SU-DHL-6 (cell line): ENCODE measurements at regions not wholly inside any gene's neighbourhood (a gene's known extent, or its start where the extent isn't known, plus 50 kb on each side); places are given as distances from the start of the nearest gene placed in this dataset.

Experiments
- H2AFZ ChIP-seq: fragments of 200-600 bp; sonication (generic); 2 replicates; pipeline ENCODE4 v1.6.1; 2014; ENCODE audit warnings: low read depth, mild to moderate bottlenecking, moderate library complexity, mixed read lengths, antibody characterized with exemption, low read length; ENCODE audit not compliant: severe bottlenecking
- H3F3A ChIP-seq: fragments of 200-600 bp; shearing (Covaris generic); 2 replicates; pipeline ENCODE4 v1.6.0; 2016; ENCODE audit warnings: antibody characterized with exemption, mild to moderate bottlenecking; ENCODE audit not compliant: insufficient read depth
- H3K27ac ChIP-seq: fragments of 200-600 bp; sonication (generic); 2 replicates; pipeline ENCODE4 v1.5.1; 2016; ENCODE audit warnings: low read depth, mild to moderate bottlenecking, low read length, moderate library complexity, mixed read lengths
- H3K27me3 ChIP-seq: fragments of 200-600 bp; sonication (generic), shearing (Covaris generic); 2 replicates; pipeline ENCODE4 v1.6.0; 2014; ENCODE audit warnings: mild to moderate bottlenecking, low read length
- H3K36me3 ChIP-seq: fragments of 200-600 bp; sonication (generic); 2 replicates; pipeline ENCODE4 v1.6.1; 2014; ENCODE audit warnings: mild to moderate bottlenecking, low read length, mixed read lengths
- H3K4me2 ChIP-seq: fragments of 300-600, 200-600 bp; shearing (Covaris generic), sonication (generic); 2 replicates; pipeline ENCODE4 v1.6.0; 2014; ENCODE audit warnings: low read length, low read depth, mild to moderate bottlenecking; ENCODE audit not compliant: poor library complexity, severe bottlenecking
- H3K4me3 ChIP-seq: fragments of 200-600 bp; sonication (generic); 2 replicates; pipeline ENCODE4 v1.5.1; 2014; ENCODE audit warnings: antibody characterized with exemption, low read length, mild to moderate bottlenecking, mixed read lengths; ENCODE audit not compliant: insufficient read depth, poor library complexity, severe bottlenecking
- H3K79me2 ChIP-seq: fragments of 200-600 bp; sonication (generic); 2 replicates; pipeline ENCODE4 v1.6.1; 2014; ENCODE audit warnings: mild to moderate bottlenecking, low read length, moderate library complexity; ENCODE audit not compliant: insufficient read depth
- H3K9ac ChIP-seq: fragments of 200-600 bp; sonication (generic); 2 replicates; pipeline ENCODE4 v1.7.0; 2014; ENCODE audit warnings: mild to moderate bottlenecking, low read length
- H3K9me2 ChIP-seq: fragments of 200-600 bp; sonication (generic); replicated peaks from 2 replicates; pipeline ENCODE4 v1.6.1; 2014; ENCODE audit warnings: low read length; ENCODE audit not compliant: insufficient read depth
- H3K9me3 ChIP-seq: fragments of 200-600 bp; sonication (generic); 2 replicates; pipeline ENCODE4 v1.6.1; 2014; ENCODE audit warnings: low read length, mixed read lengths; ENCODE audit not compliant: insufficient read depth
- H4K20me1 ChIP-seq: fragments of 200-600 bp; sonication (generic); 2 replicates; pipeline ENCODE4 v1.6.1; 2014; ENCODE audit warnings: low read depth, mild to moderate bottlenecking, antibody characterized with exemption, low read length, moderate library complexity, mixed read lengths
- EZH2phosphoT487 ChIP-seq: fragments of 200-600 bp; sonication (generic), shearing (Covaris generic); conservative IDR thresholded peaks from 2 replicates; pipeline ENCODE4 v1.6.1; 2018; ENCODE audit warnings: mild to moderate bottlenecking, antibody characterized with exemption, low read length, moderate library complexity, mixed read lengths
- TF ChIP-seq, protein P1 (sequence below): fragments of 200-600 bp; sonication (generic); IDR thresholded peaks from one replicate; pipeline ENCODE4 v1.5.1; 2017; ENCODE audit warnings: antibody characterized with exemption, mild to moderate bottlenecking, low read length, moderate library complexity; ENCODE audit not compliant: insufficient read depth, poor library complexity, severe bottlenecking

DNA sequence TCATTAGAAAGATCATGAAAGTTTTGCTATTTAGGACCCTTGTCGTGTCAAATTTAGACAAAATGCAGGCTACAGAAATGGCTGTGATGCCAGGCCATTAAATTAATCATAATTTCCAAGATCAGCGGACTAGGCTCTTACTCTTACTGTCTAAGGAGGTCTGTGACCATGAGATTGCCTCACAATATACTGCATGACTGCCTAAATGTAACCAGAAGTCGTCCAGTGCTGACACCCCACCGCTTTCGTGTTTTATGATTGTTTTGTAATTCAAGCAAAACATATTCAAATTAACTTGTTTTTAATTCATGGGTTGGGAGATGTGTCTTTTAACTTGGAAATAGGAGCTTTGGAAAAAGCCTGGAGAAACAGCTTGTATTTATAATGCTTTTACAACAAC is 947.5 kb downstream of the BRINP3 start:
- H3K9me3 ChIP-seq: no peaks in the 10 kb centered on the region
- no peaks in the 10 kb centered on the region for H4K20me1 ChIP-seq
- 0 out of 2 replicates have a peak, but pooled peaks cover 2% of the 10 kb centered on the region for H3F3A ChIP-seq
- no peaks in the 10 kb centered on the region for H3K27me3 ChIP-seq
- no peak overlapping the region for H3K27ac ChIP-seq
- peak overlapping the region; percentile 52 for H2AFZ ChIP-seq
- no peak overlapping the region for H3K9ac ChIP-seq
- no peaks in the 10 kb centered on the region for H3K9me2 ChIP-seq
- H3K36me3 ChIP-seq: no peaks in the 10 kb centered on the region
- H3K79me2 ChIP-seq: no peaks in the 10 kb centered on the region
- H3K4me2 ChIP-seq: peak overlapping the region; percentile 17
- TF ChIP-seq EZH2phosphoT487: no peak
- TF ChIP-seq, protein P1, sequence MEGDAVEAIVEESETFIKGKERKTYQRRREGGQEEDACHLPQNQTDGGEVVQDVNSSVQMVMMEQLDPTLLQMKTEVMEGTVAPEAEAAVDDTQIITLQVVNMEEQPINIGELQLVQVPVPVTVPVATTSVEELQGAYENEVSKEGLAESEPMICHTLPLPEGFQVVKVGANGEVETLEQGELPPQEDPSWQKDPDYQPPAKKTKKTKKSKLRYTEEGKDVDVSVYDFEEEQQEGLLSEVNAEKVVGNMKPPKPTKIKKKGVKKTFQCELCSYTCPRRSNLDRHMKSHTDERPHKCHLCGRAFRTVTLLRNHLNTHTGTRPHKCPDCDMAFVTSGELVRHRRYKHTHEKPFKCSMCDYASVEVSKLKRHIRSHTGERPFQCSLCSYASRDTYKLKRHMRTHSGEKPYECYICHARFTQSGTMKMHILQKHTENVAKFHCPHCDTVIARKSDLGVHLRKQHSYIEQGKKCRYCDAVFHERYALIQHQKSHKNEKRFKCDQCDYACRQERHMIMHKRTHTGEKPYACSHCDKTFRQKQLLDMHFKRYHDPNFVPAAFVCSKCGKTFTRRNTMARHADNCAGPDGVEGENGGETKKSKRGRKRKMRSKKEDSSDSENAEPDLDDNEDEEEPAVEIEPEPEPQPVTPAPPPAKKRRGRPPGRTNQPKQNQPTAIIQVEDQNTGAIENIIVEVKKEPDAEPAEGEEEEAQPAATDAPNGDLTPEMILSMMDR: no peak
- no peak overlapping the region for H3K4me3 ChIP-seq

DNA sequence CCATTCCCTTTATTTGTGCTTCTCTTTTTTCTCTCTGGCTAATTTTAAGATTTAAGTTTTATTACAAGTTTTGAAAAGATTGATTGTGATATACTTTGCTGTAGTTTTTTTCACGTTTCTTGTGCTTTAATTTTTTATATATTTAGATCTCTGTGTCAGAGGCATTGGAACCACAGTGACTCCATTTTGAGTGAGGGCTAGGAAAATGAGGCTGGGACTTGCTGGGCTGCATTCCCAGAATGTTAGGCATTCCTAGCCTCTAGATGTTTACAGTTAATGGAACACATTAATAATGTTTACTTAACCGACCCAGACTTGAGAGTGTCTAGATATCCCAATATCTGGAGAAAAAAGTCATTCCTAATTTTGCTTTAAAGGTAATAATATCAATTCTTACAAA is 939.4 kb downstream of the BRINP3 start:
- Histone ChIP-seq H3K9ac (no peak overlapping the region), H3K27ac (no peak overlapping the region), H3K4me2 (no peak overlapping the region), H3K27me3 (no peaks in the 10 kb centered on the region), H3K36me3 (no peaks in the 10 kb centered on the region; the same call in 1 of the 2 replicates), H4K20me1 (no peaks in the 10 kb centered on the region), H3K9me3 (no peaks in the 10 kb centered on the region), H3F3A (no peaks in the 10 kb centered on the region), H3K4me3 (no peak overlapping the region), H3K79me2 (no peaks in the 10 kb centered on the region), H2AFZ (no peak overlapping the region), H3K9me2 (no peaks in the 10 kb centered on the region)
- no peak for TF ChIP-seq EZH2phosphoT487
- TF ChIP-seq, protein P1: no peak

DNA sequence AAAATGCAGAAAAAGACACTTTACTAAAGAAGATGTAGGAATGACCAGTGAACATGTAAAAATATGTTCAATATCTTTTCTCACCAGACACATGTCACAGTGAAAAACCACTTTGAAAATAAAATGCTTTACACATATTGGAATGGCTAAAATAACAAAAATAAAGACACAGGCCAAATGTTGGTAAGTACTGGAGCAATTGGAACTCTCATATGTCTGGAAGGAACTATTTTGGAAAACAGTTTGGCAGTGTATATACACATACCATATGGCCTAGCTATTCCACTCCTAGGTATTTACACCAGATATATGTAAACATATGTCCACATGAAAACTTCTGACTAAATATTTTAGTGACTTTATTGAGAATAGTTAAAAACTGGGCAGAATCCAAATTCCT is 927.2 kb downstream of the BRINP3 start:
- Histone ChIP-seq H3F3A (no peaks in the 10 kb centered on the region), H3K27ac (no peak overlapping the region), H3K9me3 (no peaks in the 10 kb centered on the region), H4K20me1 (no peaks in the 10 kb centered on the region), H3K4me3 (no peak overlapping the region), H3K79me2 (no peaks in the 10 kb centered on the region), H3K27me3 (no peaks in the 10 kb centered on the region), H3K9ac (no peak overlapping the region), H3K36me3 (no peaks in the 10 kb centered on the region), H3K4me2 (no peak overlapping the region), H2AFZ (peak overlapping the region; percentile 3), H3K9me2 (no peaks in the 10 kb centered on the region)
- TF ChIP-seq, protein P1: no peak
- TF ChIP-seq EZH2phosphoT487: no peak

DNA sequence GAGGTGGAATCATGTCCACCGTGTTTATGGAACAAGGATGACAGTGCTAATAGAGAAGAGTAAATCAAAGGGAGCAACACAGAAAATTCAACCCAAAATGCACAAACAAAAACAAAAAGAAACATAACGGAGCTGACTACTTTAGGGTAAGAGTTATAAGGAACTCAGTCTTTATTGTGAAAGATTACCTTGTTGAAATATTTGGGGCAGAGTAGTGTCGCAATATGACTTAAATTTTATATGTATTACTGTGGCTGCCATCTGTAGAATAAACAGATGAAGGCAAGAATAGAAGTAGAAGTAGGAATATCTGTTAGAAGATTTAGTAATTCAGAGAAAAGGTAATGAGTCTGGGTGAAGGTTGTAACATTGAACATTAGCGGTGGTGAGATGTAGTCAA is 913.9 kb downstream of the BRINP3 start:
- Histone ChIP-seq H3K9me3 (no peaks in the 10 kb centered on the region), H3K4me2 (no peak overlapping the region), H3K9me2 (no peaks in the 10 kb centered on the region), H2AFZ (peak overlapping the region; percentile 15), H3K36me3 (no peaks in the 10 kb centered on the region), H3K27me3 (no peaks in the 10 kb centered on the region), H4K20me1 (no peaks in the 10 kb centered on the region), H3K27ac (no peak overlapping the region), H3K79me2 (no peaks in the 10 kb centered on the region), H3K9ac (no peak overlapping the region), H3F3A (no peaks in the 10 kb centered on the region), H3K4me3 (no peak overlapping the region)
- TF ChIP-seq, protein P1: no peak
- no peak for TF ChIP-seq EZH2phosphoT487
